ENCODE measurements at regions not wholly inside any gene's neighbourhood (a gene's known extent, or its start where the extent isn't known, plus 50 kb on each side); places are given as distances from the start of the nearest gene placed in this dataset.

- no peaks in the 10 kb centered on the region for H3K27me3 ChIP-seq
- no peak overlapping the region for H3K27ac ChIP-seq
- DNase-seq, result no peak
- no peaks in the 10 kb centered on the region for H3K9me3 ChIP-seq
- no peaks in the 10 kb centered on the region for H3K4me1 ChIP-seq
- 87 to 93% methylated on average over 3 of the region's 3 CpGs for WGBS, 2 donors
- H3K36me3 ChIP-seq, result no peaks in the 10 kb centered on the region
- H3K4me3 ChIP-seq, result no peak overlapping the region
- TF ChIP-seq EP300 (IDR thresholded peaks at IDR 0.05) (no peak), POLR2AphosphoS5 (IDR thresholded peaks at IDR 0.05) (no peak), POLR2A (IDR thresholded peaks at IDR 0.05) (no peak)
- TF ChIP-seq, protein P1, sequence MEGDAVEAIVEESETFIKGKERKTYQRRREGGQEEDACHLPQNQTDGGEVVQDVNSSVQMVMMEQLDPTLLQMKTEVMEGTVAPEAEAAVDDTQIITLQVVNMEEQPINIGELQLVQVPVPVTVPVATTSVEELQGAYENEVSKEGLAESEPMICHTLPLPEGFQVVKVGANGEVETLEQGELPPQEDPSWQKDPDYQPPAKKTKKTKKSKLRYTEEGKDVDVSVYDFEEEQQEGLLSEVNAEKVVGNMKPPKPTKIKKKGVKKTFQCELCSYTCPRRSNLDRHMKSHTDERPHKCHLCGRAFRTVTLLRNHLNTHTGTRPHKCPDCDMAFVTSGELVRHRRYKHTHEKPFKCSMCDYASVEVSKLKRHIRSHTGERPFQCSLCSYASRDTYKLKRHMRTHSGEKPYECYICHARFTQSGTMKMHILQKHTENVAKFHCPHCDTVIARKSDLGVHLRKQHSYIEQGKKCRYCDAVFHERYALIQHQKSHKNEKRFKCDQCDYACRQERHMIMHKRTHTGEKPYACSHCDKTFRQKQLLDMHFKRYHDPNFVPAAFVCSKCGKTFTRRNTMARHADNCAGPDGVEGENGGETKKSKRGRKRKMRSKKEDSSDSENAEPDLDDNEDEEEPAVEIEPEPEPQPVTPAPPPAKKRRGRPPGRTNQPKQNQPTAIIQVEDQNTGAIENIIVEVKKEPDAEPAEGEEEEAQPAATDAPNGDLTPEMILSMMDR (IDR thresholded peaks at IDR 0.05), result no peak
- intact Hi-C loops (cut with DNase I), result no loop called here
Measured at GRCh38 chr4:36990128-36990872, 254.2 kb upstream of the NWD2 start.

- no peaks in the 10 kb centered on the region for H3K9me3 ChIP-seq
- no peaks in the 10 kb centered on the region for H3K27me3 ChIP-seq
- DNase-seq, result no peak
- H3K4me1 ChIP-seq, result no peaks in the 10 kb centered on the region
- H3K4me3 ChIP-seq, result no peak overlapping the region
- TF ChIP-seq EP300 (IDR thresholded peaks at IDR 0.05) (no peak), POLR2AphosphoS5 (IDR thresholded peaks at IDR 0.05) (no peak)
- TF ChIP-seq, protein P1 (IDR thresholded peaks at IDR 0.05), result no peak
- no peaks in the 10 kb centered on the region for H3K36me3 ChIP-seq
- intact Hi-C loops (cut with DNase I), result no loop called here
- no peak overlapping the region for H3K27ac ChIP-seq
- WGBS, 2 donors, result 79% methylated on average over 3 of the region's 3 CpGs
Measured at GRCh38 chr4:36997727-36998126, 246.8 kb upstream of the NWD2 start.

DNA sequence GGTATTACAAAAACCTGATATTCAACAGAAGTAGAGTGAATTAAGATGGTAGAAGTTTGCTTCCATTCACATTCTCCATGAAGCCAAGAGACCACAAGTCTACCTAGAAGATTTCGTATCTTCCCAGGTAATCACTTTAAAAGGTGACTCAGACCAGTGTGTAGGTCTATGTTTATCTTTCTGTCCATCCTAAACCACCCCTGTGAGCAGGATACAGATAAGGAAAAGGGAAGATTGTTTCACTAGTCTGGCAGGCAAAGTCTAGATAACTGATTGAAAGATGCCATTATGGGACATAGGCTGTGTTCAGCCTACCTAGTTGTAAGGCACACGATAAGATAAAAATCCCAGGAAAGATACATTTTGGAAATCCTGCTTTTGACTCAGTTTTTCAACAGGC is 244.3 kb upstream of the NWD2 start:
- H3K4me1 ChIP-seq, result no peaks in the 10 kb centered on the region
- no peak overlapping the region for H3K4me3 ChIP-seq
- no peaks in the 10 kb centered on the region for H3K36me3 ChIP-seq
- no peak overlapping the region for H3K27ac ChIP-seq
- intact Hi-C loops (cut with DNase I), result no loop called here
- TF ChIP-seq, protein P1 (IDR thresholded peaks at IDR 0.05), result no peak
- TF ChIP-seq EP300 (IDR thresholded peaks at IDR 0.05) (no peak), POLR2AphosphoS5 (IDR thresholded peaks at IDR 0.05) (no peak), POLR2A (IDR thresholded peaks at IDR 0.05) (no peak)
- DNase-seq, result no peak
- H3K27me3 ChIP-seq, result no peaks in the 10 kb centered on the region
- H3K9me3 ChIP-seq, result peaks cover 0 to 4% (median 0%) of the 10 kb centered on the region in 4 donors
- 86 to 87% methylated on average over 2 of the region's 2 CpGs for WGBS, 2 donors

DNA sequence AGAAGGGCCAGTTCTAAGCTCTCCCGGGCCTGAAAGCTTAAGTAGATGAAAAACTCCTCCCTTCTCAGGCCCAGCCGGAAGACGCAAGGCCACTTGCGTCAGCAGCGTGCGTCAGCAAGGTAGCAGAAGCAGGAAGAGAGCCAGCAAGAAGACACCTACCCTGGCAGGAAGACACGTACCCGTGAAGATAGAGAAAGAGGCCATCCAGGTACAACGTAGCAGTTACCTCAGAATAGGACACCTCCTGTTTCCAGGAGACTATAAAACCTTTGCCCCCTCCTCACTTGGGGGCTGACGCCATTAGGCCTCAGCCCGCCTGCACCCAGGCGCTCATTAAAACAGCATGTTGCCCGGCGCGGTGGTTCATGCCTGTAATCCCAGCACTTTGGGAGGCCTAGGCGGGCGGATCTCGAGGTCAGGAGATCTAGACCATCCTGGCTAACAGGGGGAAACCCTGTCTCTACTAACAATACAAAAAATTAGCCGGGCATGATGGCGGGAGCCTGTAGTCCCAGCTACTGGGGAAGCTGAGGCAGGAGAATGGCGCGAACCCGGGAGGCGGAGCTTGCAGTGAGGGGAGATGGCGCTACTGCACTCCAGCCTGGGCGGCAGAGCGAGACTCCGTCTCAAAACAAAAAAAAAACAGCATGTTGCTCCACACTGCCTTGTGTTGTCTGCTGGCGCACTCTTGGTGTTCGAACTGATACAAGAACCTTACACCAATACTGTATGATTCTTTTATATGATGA is 242.7 kb upstream of the NWD2 start:
- Histone ChIP-seq H3K9me3 (peaks cover 0 to 4% (median 0%) of the 10 kb centered on the region in 4 donors), H3K36me3 (no peaks in the 10 kb centered on the region), H3K4me3 (no peak overlapping the region), H3K27me3 (no peaks in the 10 kb centered on the region), H3K27ac (no peak overlapping the region), H3K4me1 (no peaks in the 10 kb centered on the region)
- no peak for DNase-seq
- TF ChIP-seq POLR2A (IDR thresholded peaks at IDR 0.05), result no peak
- no peak for TF ChIP-seq POLR2AphosphoS5 (IDR thresholded peaks at IDR 0.05)
- no peak for TF ChIP-seq EP300 (IDR thresholded peaks at IDR 0.05)
- TF ChIP-seq, protein P1 (IDR thresholded peaks at IDR 0.05), result no peak
- intact Hi-C loops (cut with DNase I), result no loop called here
- WGBS, 2 donors, result 95 to 97% methylated on average over 30 of the region's 30 CpGs

All from sigmoid colon (tissue), 6 donors.